A549 (cell line): ENCODE measurements at regions not wholly inside any gene's neighbourhood (a gene's known extent, or its start where the extent isn't known, plus 50 kb on each side); places are given as distances from the start of the nearest gene placed in this dataset.
A peak's percentile ranks its signal among the peaks of the same experiment; 100 is the strongest.

Experiments used
- ATAC-seq, 2 experiments: fragments of 200-7000 bp in 1 of 2; fragments of >200 bp in 1 of 2; cut with Nextera tagmentation in 1 of 2; cut with Tn5 transposase in 1 of 2; 3 replicates each; pipeline versions ENCODE4 v1.8.0 to v1.9.1; 2018 to 2020; ENCODE audit warnings: mild to moderate bottlenecking in 1 of 2, moderate library complexity in 1 of 2
- CTCF ChIA-PET: fragments of 300-600 bp; sonication (Branson Sonifier 250); formaldehyde crosslinking; extraction: SDS; loops from one replicate; lab custom pipeline; 2021; ENCODE audit warnings: antibody characterized with exemption, inconsistent platforms; lab: Yijun Ruan, JAX
- POLR2A ChIA-PET: fragments of 350-600 bp; formaldehyde crosslinking; extraction: SDS; loops from one replicate; lab custom pipeline; 2021; ENCODE audit warnings: antibody characterized with exemption, inconsistent platforms; lab: Yijun Ruan, JAX
- DNase-seq, 2 experiments: peaks; one replicate each; pipeline versions ENCODE4 v3.0.0 to v3.0.0-alpha.2; 2011 to 2016; ENCODE audit warnings: low read depth in 1 of 2, low spot score in 1 of 2
- FAIRE-seq: peaks from 2 replicates; lab custom pipeline; 2011; peaks lifted over from hg19 to GRCh38; lab: Jason Lieb, UNC
- H3K27ac ChIP-seq, 2 experiments: fragments of >200 bp; sonication (Bioruptor Twin); formaldehyde crosslinking; 3 replicates each; pipeline ENCODE4 v1.5.1; 2016 to 2017
- H3K4me1 ChIP-seq: fragments of >200 bp; sonication (Bioruptor Twin); formaldehyde crosslinking; 3 replicates; pipeline ENCODE4 v1.6.1; 2016
- H3K4me2 ChIP-seq: fragments of >200 bp; sonication (Bioruptor Twin); formaldehyde crosslinking; 3 replicates; pipeline ENCODE4 v1.6.1; 2016
- H3K4me3 ChIP-seq: fragments of >200 bp; sonication (Bioruptor Twin); formaldehyde crosslinking; 3 replicates; pipeline ENCODE4 v1.5.1; 2016
- H3K9me3 ChIP-seq: fragments of >200 bp; sonication (Bioruptor Twin); formaldehyde crosslinking; 3 replicates; pipeline ENCODE4 v1.6.1; 2016
- CBX8 ChIP-seq: fragments of 200-600 bp; sonication (generic); IDR thresholded peaks from 2 replicates; pipeline ENCODE4 v1.6.1; 2016
- CEBPB ChIP-seq, 2 experiments: fragments of >200 bp in 1 of 2; sonication (Bioruptor Twin) in 1 of 2; formaldehyde crosslinking in 1 of 2; IDR thresholded peaks; 2 replicates each; pipeline ENCODE4 v1.6.1; 2012 to 2016
- EHF ChIP-seq: fragments of 250-450 bp; sonication (Bioruptor Pico); IDR thresholded peaks from 2 replicates; pipeline ENCODE4 v1.5.0; 2020; ENCODE audit warnings: mild to moderate bottlenecking
- EHMT2 ChIP-seq: fragments of 200-600 bp; sonication (generic); IDR thresholded peaks from 2 replicates; pipeline ENCODE4 v1.6.1; 2016; ENCODE audit warnings: antibody characterized with exemption, low read depth, mild to moderate bottlenecking, moderate library complexity
- EP300 ChIP-seq, 2 experiments: fragments of >200 bp; sonication (Bioruptor Twin); formaldehyde crosslinking; IDR thresholded peaks; 2 replicates in 1 of 2; 3 replicates in 1 of 2; pipeline ENCODE4 v1.6.1; 2016 to 2017
- ESRRA ChIP-seq: fragments of 150-350 bp; IDR thresholded peaks from 2 replicates; pipeline ENCODE4 v1.6.1; 2014; ENCODE audit warnings: mild to moderate bottlenecking, low read length, borderline replicate concordance
- FOSB ChIP-seq: fragments of 250-450 bp; sonication (Bioruptor Pico); IDR thresholded peaks from 2 replicates; pipeline ENCODE4 v1.5.0; 2020; ENCODE audit warnings: mild to moderate bottlenecking, moderate library complexity
- GATA3 ChIP-seq: IDR thresholded peaks from 2 replicates; pipeline ENCODE4 v1.6.1; 2012; ENCODE audit warnings: borderline replicate concordance
- HDAC2 ChIP-seq: fragments of 200-600 bp; sonication (generic); IDR thresholded peaks from 2 replicates; pipeline ENCODE4 v1.6.1; 2016
- HOXB13 ChIP-seq: fragments of 250-450 bp; sonication (Bioruptor Pico); IDR thresholded peaks from 2 replicates; pipeline ENCODE4 v1.5.0; 2020; ENCODE audit warnings: low read depth, mild to moderate bottlenecking, moderate library complexity
- JUN ChIP-seq, 2 experiments: fragments of >200 bp; sonication (Bioruptor Twin); formaldehyde crosslinking; IDR thresholded peaks; 2 replicates in 1 of 2; 3 replicates in 1 of 2; pipeline ENCODE4 v1.6.1; 2016 to 2017
- KDM1A ChIP-seq: fragments of 200-600 bp; sonication (generic); IDR thresholded peaks from 2 replicates; pipeline ENCODE4 v1.6.1; 2016; ENCODE audit warnings: low read depth, mild to moderate bottlenecking
- MAFK ChIP-seq: fragments of 450-650 bp; IDR thresholded peaks from 2 replicates; pipeline ENCODE4 v1.6.1; 2014; ENCODE audit not compliant: partially characterized antibody
- MYC ChIP-seq: IDR thresholded peaks from 2 replicates; pipeline ENCODE4 v1.6.1; 2012; ENCODE audit warnings: mild to moderate bottlenecking, inconsistent platforms, low read length, improper control_type of control experiment, borderline replicate concordance
- NPAS2 ChIP-seq: fragments of 250-450 bp; sonication (Bioruptor Pico); IDR thresholded peaks from 2 replicates; pipeline ENCODE4 v1.8.0; 2022; ENCODE audit warnings: mild to moderate bottlenecking, moderate library complexity, borderline replicate concordance
- POLR2A ChIP-seq: IDR thresholded peaks from 2 replicates; pipeline ENCODE4 v1.6.1; 2012; ENCODE audit warnings: mild to moderate bottlenecking, low read length
- RARB ChIP-seq: fragments of 250-450 bp; sonication (Bioruptor Pico); IDR thresholded peaks from 2 replicates; pipeline ENCODE4 v1.8.0; 2021; ENCODE audit warnings: mild to moderate bottlenecking, moderate library complexity
- RCOR1 ChIP-seq: fragments of 150-350 bp; IDR thresholded peaks from 2 replicates; pipeline ENCODE4 v1.6.1; 2014; ENCODE audit warnings: antibody characterized with exemption, low read length, low read depth
- RNF2 ChIP-seq: fragments of 200-600 bp; sonication (generic); IDR thresholded peaks from 2 replicates; pipeline ENCODE4 v1.6.1; 2016; ENCODE audit warnings: low read depth, mild to moderate bottlenecking, antibody characterized with exemption, moderate library complexity, borderline replicate concordance
- ZC3H11A ChIP-seq: fragments of 450-650 bp; IDR thresholded peaks from 2 replicates; pipeline ENCODE4 v1.6.1; 2014; ENCODE audit warnings: antibody characterized with exemption, mild to moderate bottlenecking
- ZFP36 ChIP-seq: fragments of 450-650 bp; IDR thresholded peaks from 2 replicates; pipeline ENCODE4 v1.6.1; 2014; ENCODE audit warnings: borderline replicate concordance; ENCODE audit not compliant: partially characterized antibody
- WGBS: methylation state at CpG from one replicate; pipeline ENCODE4 v1.1.6; 2017; ENCODE audit errors: missing lambda C conversion rate; 5-methylcytosine and 5-hydroxymethylcytosine counted together
- TF ChIP-seq, protein P1 (sequence below): IDR thresholded peaks from 2 replicates; pipeline ENCODE4 v1.6.1; 2012; ENCODE audit warnings: low read depth, borderline replicate concordance
- TF ChIP-seq, protein P2 (sequence below): fragments of 150-350 bp; IDR thresholded peaks from 2 replicates; pipeline ENCODE4 v1.6.1; 2014; ENCODE audit warnings: low read depth, mild to moderate bottlenecking, low read length
- TF ChIP-seq, protein P3 (sequence below): fragments of >200 bp; sonication (Bioruptor Twin); formaldehyde crosslinking; IDR thresholded peaks from 3 replicates; pipeline ENCODE4 v1.5.1; 2016

DNA sequence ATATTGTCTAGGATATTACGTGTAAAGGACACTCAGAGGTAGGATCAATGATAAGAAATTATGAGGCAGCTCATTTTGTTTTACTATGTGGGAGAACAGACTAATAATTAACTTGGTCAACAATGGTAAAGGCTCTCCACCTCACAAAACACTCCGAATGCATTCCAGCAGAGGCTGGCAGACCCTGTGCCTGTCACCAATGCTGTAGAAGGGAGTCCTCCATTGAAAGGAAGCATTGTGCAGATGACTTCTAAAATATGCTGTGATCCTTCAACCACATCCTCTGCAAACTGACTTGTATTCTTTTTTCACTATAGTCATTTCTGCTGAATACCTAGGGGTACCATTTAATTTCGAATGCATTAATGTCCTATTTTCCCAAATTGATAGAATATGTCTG is 119.6 kb upstream of the EEA1 start:
- no peak for DNase-seq
- no peak for FAIRE-seq
- WGBS: 23% methylated on average over 3 of the region's 3 CpGs
- ChIA-PET CTCF (no interaction called here), POLR2A (no interaction called here)
- no peak for TF ChIP-seq POLR2A
- no peak for TF ChIP-seq ZC3H11A
- TF ChIP-seq HOXB13 (CRISPR knock-in tag): no peak
- no peak for TF ChIP-seq ESRRA
- no peak for TF ChIP-seq EHF
- no peak for TF ChIP-seq EP300 (IDR thresholded peaks at IDR 0.05)
- no peak for TF ChIP-seq MAFK
- no peak for TF ChIP-seq KDM1A
- TF ChIP-seq, protein P1, sequence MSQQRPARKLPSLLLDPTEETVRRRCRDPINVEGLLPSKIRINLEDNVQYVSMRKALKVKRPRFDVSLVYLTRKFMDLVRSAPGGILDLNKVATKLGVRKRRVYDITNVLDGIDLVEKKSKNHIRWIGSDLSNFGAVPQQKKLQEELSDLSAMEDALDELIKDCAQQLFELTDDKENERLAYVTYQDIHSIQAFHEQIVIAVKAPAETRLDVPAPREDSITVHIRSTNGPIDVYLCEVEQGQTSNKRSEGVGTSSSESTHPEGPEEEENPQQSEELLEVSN: no peak
- no peak overlapping the region for H3K4me3 ChIP-seq
- H3K4me2 ChIP-seq: no peak overlapping the region
- H3K27ac ChIP-seq: no peak overlapping the region
- no peaks in the 10 kb centered on the region for H3K4me1 ChIP-seq
- no peaks in the 10 kb centered on the region for H3K9me3 ChIP-seq
- ATAC-seq: no peak

DNA sequence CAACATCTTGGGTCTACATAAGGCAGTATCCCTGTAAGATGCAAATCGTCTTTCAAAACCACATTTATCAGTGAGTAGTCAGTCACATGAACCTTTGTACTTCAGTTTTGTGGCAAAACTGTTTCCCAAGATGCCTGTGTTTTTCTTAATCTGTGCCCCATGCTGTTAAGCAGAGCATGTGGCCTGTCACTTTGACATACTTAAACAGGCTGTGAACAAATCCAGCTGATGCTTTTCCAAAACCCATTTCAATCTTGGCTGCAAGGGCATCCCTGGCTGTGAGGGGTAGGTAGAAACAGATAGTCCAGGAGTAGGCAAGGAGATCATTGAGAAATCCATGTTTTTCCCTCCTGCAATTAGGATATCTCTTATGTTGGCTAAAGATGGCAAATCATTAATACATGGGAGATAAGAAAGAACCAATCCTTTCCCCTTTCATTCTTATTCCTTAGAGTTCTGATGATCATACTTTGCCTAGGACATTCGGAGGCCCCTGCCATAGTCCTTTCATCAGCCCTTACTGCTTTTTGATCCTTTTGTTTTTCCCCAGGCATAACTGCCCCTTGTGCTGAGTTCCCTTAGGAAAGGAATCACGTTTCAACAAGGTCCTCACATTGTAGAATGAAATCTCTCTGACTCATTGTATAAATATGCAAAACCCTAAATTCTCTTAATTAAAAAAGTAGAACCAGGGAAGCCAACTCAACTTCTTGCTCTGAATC is 121.1 kb upstream of the EEA1 start:
- DNase-seq (no peak), FAIRE-seq (no peak), ATAC-seq (no peak)
- TF ChIP-seq HDAC2 (no peak), MYC (no peak), NPAS2 (CRISPR knock-in tag) (no peak), GATA3 (no peak), CBX8 (no peak), RCOR1 (no peak), EHMT2 (no peak), CEBPB (IDR thresholded peaks at IDR 0.05) (no peak), RARB (CRISPR knock-in tag) (no peak), JUN (IDR thresholded peaks at IDR 0.05) (no peak), ZFP36 (no peak), ZC3H11A (no peak)
- TF ChIP-seq, protein P2, sequence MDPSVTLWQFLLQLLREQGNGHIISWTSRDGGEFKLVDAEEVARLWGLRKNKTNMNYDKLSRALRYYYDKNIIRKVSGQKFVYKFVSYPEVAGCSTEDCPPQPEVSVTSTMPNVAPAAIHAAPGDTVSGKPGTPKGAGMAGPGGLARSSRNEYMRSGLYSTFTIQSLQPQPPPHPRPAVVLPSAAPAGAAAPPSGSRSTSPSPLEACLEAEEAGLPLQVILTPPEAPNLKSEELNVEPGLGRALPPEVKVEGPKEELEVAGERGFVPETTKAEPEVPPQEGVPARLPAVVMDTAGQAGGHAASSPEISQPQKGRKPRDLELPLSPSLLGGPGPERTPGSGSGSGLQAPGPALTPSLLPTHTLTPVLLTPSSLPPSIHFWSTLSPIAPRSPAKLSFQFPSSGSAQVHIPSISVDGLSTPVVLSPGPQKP: no peak
- TF ChIP-seq, protein P3, sequence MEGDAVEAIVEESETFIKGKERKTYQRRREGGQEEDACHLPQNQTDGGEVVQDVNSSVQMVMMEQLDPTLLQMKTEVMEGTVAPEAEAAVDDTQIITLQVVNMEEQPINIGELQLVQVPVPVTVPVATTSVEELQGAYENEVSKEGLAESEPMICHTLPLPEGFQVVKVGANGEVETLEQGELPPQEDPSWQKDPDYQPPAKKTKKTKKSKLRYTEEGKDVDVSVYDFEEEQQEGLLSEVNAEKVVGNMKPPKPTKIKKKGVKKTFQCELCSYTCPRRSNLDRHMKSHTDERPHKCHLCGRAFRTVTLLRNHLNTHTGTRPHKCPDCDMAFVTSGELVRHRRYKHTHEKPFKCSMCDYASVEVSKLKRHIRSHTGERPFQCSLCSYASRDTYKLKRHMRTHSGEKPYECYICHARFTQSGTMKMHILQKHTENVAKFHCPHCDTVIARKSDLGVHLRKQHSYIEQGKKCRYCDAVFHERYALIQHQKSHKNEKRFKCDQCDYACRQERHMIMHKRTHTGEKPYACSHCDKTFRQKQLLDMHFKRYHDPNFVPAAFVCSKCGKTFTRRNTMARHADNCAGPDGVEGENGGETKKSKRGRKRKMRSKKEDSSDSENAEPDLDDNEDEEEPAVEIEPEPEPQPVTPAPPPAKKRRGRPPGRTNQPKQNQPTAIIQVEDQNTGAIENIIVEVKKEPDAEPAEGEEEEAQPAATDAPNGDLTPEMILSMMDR: no peak
- Histone ChIP-seq H3K4me1 (no peaks in the 10 kb centered on the region), H3K27ac (no peak overlapping the region), H3K4me3 (no peak overlapping the region), H3K4me2 (no peak overlapping the region), H3K9me3 (no peaks in the 10 kb centered on the region)
- ChIA-PET CTCF (no interaction called here), POLR2A (no interaction called here)
- 26% methylated on average over 3 of the region's 3 CpGs for WGBS

DNA sequence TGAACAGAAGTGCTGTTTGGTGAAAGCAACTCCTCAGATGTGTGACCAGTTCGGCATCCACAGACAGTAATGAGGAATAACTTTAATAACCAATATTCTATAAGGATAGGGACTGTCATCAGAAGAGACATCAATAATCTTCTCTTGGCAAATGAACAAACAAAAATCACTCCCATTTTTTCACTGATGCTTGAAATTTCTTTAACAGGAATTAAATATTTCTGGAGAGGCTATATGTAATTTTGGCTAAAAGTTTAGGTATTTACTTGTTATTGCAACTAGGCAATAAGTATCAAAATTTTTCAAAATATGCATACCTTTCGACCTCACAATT is 121.6 kb upstream of the EEA1 start:
- TF ChIP-seq HDAC2 (no peak), CBX8 (peak; percentile 91), FOSB (CRISPR knock-in tag) (no peak), HOXB13 (CRISPR knock-in tag) (no peak), RNF2 (peak; percentile 91)
- TF ChIP-seq, all 56 proteins: peak for 2
- H3K9me3 ChIP-seq: no peaks in the 10 kb centered on the region
- DNase-seq: no peak
- no peaks in the 10 kb centered on the region for H3K4me1 ChIP-seq
- H3K4me2 ChIP-seq: no peak overlapping the region
- no peak overlapping the region for H3K4me3 ChIP-seq
- 58% methylated on average over 2 of the region's 2 CpGs for WGBS
- ATAC-seq: no peak
- FAIRE-seq: no peak
- no peak overlapping the region for H3K27ac ChIP-seq
- POLR2A ChIA-PET: no interaction called here
- CTCF ChIA-PET: no interaction called here
